Ovary (tissue), 7 donors: ENCODE measurements at regions not wholly inside any gene's neighbourhood (a gene's known extent, or its start where the extent isn't known, plus 50 kb on each side); places are given as distances from the start of the nearest gene placed in this dataset.

ENCODE experiments used
- DNase-seq, 5 donors: peaks; one replicate each; pipeline ENCODE4 v3.0.0-alpha.2; 2019 to 2020
- H3K27ac ChIP-seq, 2 donors: fragments of 200-600 bp; one replicate each; pipeline versions ENCODE4 v1.5.1 to v1.8.0; 2019 to 2022
- H3K27me3 ChIP-seq: fragments of 200-600 bp; one replicate; pipeline ENCODE4 v1.8.0; 2022
- H3K36me3 ChIP-seq: fragments of 200-600 bp; sonication (generic); one replicate; pipeline ENCODE4 v1.5.1; 2019
- H3K4me1 ChIP-seq: one replicate; pipeline ENCODE4 v1.8.1; 2013; ENCODE audit warnings: mild to moderate bottlenecking, moderate library complexity; ENCODE audit not compliant: insufficient read depth
- H3K4me3 ChIP-seq: fragments of 200-600 bp; sonication (generic); one replicate; pipeline ENCODE4 v1.5.1; 2017
- H3K9me3 ChIP-seq, 2 donors: fragments of 200-600 bp in 1 of 2; sonication (generic) in 1 of 2; one replicate each; pipeline versions ENCODE4 v1.5.1 to v1.8.1; 2013 to 2019; ENCODE audit warnings: mild to moderate bottlenecking in 1 of 2, moderate library complexity in 1 of 2
- CTCF ChIP-seq, 3 donors: fragments of 450-650 bp in 2 of 3; fragments of 200-600 bp in 1 of 3; IDR thresholded peaks; one replicate each; pipeline versions ENCODE4 v1.5.1 to v1.8.0; 2016 to 2022; ENCODE audit warnings: antibody characterized with exemption in 3 of 3, mild to moderate bottlenecking in 1 of 3
- EP300 ChIP-seq: sonication (generic); formaldehyde crosslinking; IDR thresholded peaks from one replicate; pipeline ENCODE4 v1.6.1; 2017; ENCODE audit warnings: antibody characterized with exemption
- POLR2A ChIP-seq: fragments of 450-650 bp; IDR thresholded peaks from one replicate; pipeline ENCODE4 v1.6.1; 2017; ENCODE audit warnings: antibody characterized with exemption, mild to moderate bottlenecking, moderate library complexity
- WGBS, 3 donors: extraction: QIAGEN DNeasy Blood & Tissue Kit in 1 of 3; methylation state at CpG; one replicate each; pipeline versions ENCODE4 v1.1.5 to v1.1.7; 2013 to 2017; 5-methylcytosine and 5-hydroxymethylcytosine counted together
- intact Hi-C, 4 donors: fragments of 100-400 bp; cut with DNase I; formaldehyde crosslinking; loops; one replicate each; pipeline versions ENCODE4 v1.11.0 to v1.15.1; 2022 to 2023
- donor health status: DM: no; HTN: no; CAD: no; lungs with moderate emphysema.
- donor health status: DM: no; HTN: no; CAD: no.
- donor health status: Bipolar disorder and iron deficiency.
- donor health status: DM: no; HTN: no; CAD: no.
- donor health status: DM: yes; HTN: yes; CAD: no.

GRCh38 chr5:54656261-54656728, 138.7 kb downstream of the SNX18 start:
- WGBS, 3 donors, result 6 to 11% (median 7%) methylated on average over 2 of the region's 2 CpGs
- H3K4me1 ChIP-seq, result peaks cover 13% of the 10 kb centered on the region
- no peak for TF ChIP-seq EP300
- TF ChIP-seq CTCF (IDR thresholded peaks at IDR 0.05), result no peak
- TF ChIP-seq POLR2A, result no peak
- no peaks in the 10 kb centered on the region for H3K9me3 ChIP-seq
- no peaks in the 10 kb centered on the region for H3K27me3 ChIP-seq
- no peaks in the 10 kb centered on the region for H3K36me3 ChIP-seq
- peak overlapping the region in 1 of 2 donors; percentile 49 for H3K27ac ChIP-seq
- intact Hi-C loops, result no loop called here
- peak in 2 of 5 donors; percentile 54 to 58 for DNase-seq
- no peak overlapping the region for H3K4me3 ChIP-seq

- no peaks in the 10 kb centered on the region for H3K27me3 ChIP-seq
- peak overlapping the region in 1 of 2 donors; percentile 49 for H3K27ac ChIP-seq
- TF ChIP-seq EP300 (no peak), CTCF (IDR thresholded peaks at IDR 0.05) (no peak), POLR2A (no peak)
- intact Hi-C loops, result no loop called here
- no peaks in the 10 kb centered on the region for H3K9me3 ChIP-seq
- no peak for DNase-seq
- H3K4me1 ChIP-seq, result peaks cover 13% of the 10 kb centered on the region
- 44 to 59% (median 58%) methylated on average over 2 of the region's 2 CpGs for WGBS, 3 donors
- H3K4me3 ChIP-seq, result no peak overlapping the region
- H3K36me3 ChIP-seq, result no peaks in the 10 kb centered on the region
Measured at GRCh38 chr5:54655761-54656160, 138.2 kb downstream of the SNX18 start.

GRCh38 chr5:54655266-54655665, 137.7 kb downstream of the SNX18 start:
- H3K9me3 ChIP-seq, result no peaks in the 10 kb centered on the region
- no peak for TF ChIP-seq EP300
- TF ChIP-seq CTCF (IDR thresholded peaks at IDR 0.05), result no peak
- no peak for TF ChIP-seq POLR2A
- 21 to 26% (median 21%) methylated on average over 1 of the region's 1 CpG for WGBS, 3 donors
- peaks cover 13% of the 10 kb centered on the region for H3K4me1 ChIP-seq
- intact Hi-C loops, result no loop called here
- H3K27ac ChIP-seq, result no peak overlapping the region
- no peaks in the 10 kb centered on the region for H3K36me3 ChIP-seq
- no peak overlapping the region for H3K4me3 ChIP-seq
- H3K27me3 ChIP-seq, result no peaks in the 10 kb centered on the region
- DNase-seq, result no peak

GRCh38 chr5:54653956-54654614, 136.5 kb downstream of the SNX18 start:
- WGBS, 3 donors, result 87 to 98% (median 97%) methylated on average over 2 of the region's 2 CpGs

More at GRCh38 chr5:54653956-54654614, 136.5 kb downstream of the SNX18 start:
- DNase-seq, result no peak
- no peak for TF ChIP-seq CTCF (IDR thresholded peaks at IDR 0.05)
- no peak for TF ChIP-seq POLR2A
- no peak for TF ChIP-seq EP300
- Histone ChIP-seq H3K4me1 (peaks cover 10% of the 10 kb centered on the region), H3K9me3 (no peaks in the 10 kb centered on the region), H3K27ac (no peak overlapping the region), H3K27me3 (no peaks in the 10 kb centered on the region), H3K4me3 (no peak overlapping the region), H3K36me3 (no peaks in the 10 kb centered on the region)
- intact Hi-C loops, result no loop called here
